Astrocyte (in vitro differentiated cells and primary cell): ENCODE measurements at regions not wholly inside any gene's neighbourhood (a gene's known extent, or its start where the extent isn't known, plus 50 kb on each side); places are given as distances from the start of the nearest gene placed in this dataset.

Experiments
- DNase-seq: peaks from one replicate; pipeline ENCODE4 v3.0.0-alpha.2; 2010; ENCODE audit warnings: low read depth
- FAIRE-seq: peaks from 2 replicates; lab custom pipeline; 2011; peaks lifted over from hg19 to GRCh38; lab: Jason Lieb, UNC
- H2AFZ ChIP-seq: 2 replicates; pipeline ENCODE4 v1.6.0; 2012; ENCODE audit warnings: low read depth, low read length, inconsistent platforms
- H3K27ac ChIP-seq: 2 replicates; pipeline ENCODE4 v1.5.1; 2011; ENCODE audit warnings: low read depth, low read length, inconsistent platforms
- H3K27me3 ChIP-seq: 2 replicates; pipeline ENCODE4 v1.6.0; 2011; ENCODE audit warnings: low read length, inconsistent platforms; ENCODE audit not compliant: insufficient read depth
- H3K36me3 ChIP-seq: 2 replicates; pipeline ENCODE4 v1.5.1; 2011; ENCODE audit warnings: low read length, inconsistent platforms; ENCODE audit not compliant: insufficient read depth
- H3K4me1 ChIP-seq: 2 replicates; pipeline ENCODE4 v1.5.1; 2011; ENCODE audit warnings: low read length, inconsistent platforms; ENCODE audit not compliant: insufficient read depth
- H3K4me2 ChIP-seq: 2 replicates; pipeline ENCODE4 v1.6.0; 2012; ENCODE audit warnings: low read length, inconsistent platforms
- H3K4me3 ChIP-seq: 2 replicates; pipeline ENCODE4 v1.5.1; 2011; ENCODE audit warnings: low read depth, mild to moderate bottlenecking, low read length, inconsistent platforms; ENCODE audit not compliant: insufficient read depth
- H3K79me2 ChIP-seq: 2 replicates; pipeline ENCODE4 v1.6.0; 2012; ENCODE audit warnings: mild to moderate bottlenecking, low read length, inconsistent platforms; ENCODE audit not compliant: insufficient read depth
- H3K9ac ChIP-seq: 2 replicates; pipeline ENCODE4 v1.6.0; 2012; ENCODE audit warnings: mild to moderate bottlenecking, low read length, inconsistent platforms
- H3K9me3 ChIP-seq: 2 replicates; pipeline ENCODE4 v1.5.1; 2012; ENCODE audit warnings: low read depth, mild to moderate bottlenecking, low read length, inconsistent platforms; ENCODE audit not compliant: insufficient read depth
- H4K20me1 ChIP-seq: 2 replicates; pipeline ENCODE4 v1.6.0; 2012; ENCODE audit warnings: low read length, inconsistent platforms; ENCODE audit not compliant: insufficient read depth
- H3K27ac Mint-ChIP-seq: one replicate; pipeline ENCODE4 v1.8.0; 2021; ENCODE audit warnings: mild to moderate bottlenecking, mixed read lengths; ENCODE audit not compliant: unreplicated experiment
- H3K27me3 Mint-ChIP-seq: one replicate; pipeline ENCODE4 v1.8.0; 2021; ENCODE audit warnings: low read depth, mixed read lengths; ENCODE audit not compliant: unreplicated experiment
- H3K36me3 Mint-ChIP-seq: one replicate; pipeline ENCODE4 v1.8.0; 2021; ENCODE audit warnings: low read depth, mixed read lengths; ENCODE audit not compliant: unreplicated experiment
- H3K4me1 Mint-ChIP-seq: one replicate; pipeline ENCODE4 v1.8.0; 2021; ENCODE audit warnings: low read depth, mixed read lengths; ENCODE audit not compliant: unreplicated experiment
- H3K4me3 Mint-ChIP-seq: one replicate; pipeline ENCODE4 v1.8.0; 2021; ENCODE audit warnings: mild to moderate bottlenecking, moderate library complexity, mixed read lengths; ENCODE audit not compliant: unreplicated experiment
- H3K9me3 Mint-ChIP-seq: one replicate; pipeline ENCODE4 v1.8.0; 2021; ENCODE audit warnings: mild to moderate bottlenecking, mixed read lengths; ENCODE audit not compliant: unreplicated experiment
- CTCF ChIP-seq: IDR thresholded peaks from 2 replicates; pipeline ENCODE4 v1.5.1; 2011; ENCODE audit warnings: low read depth, mild to moderate bottlenecking, inconsistent platforms, low read length, moderate library complexity; ENCODE audit not compliant: insufficient read depth
- EZH2 ChIP-seq: IDR thresholded peaks from 2 replicates; pipeline ENCODE4 v1.6.1; 2012; ENCODE audit warnings: mild to moderate bottlenecking, low read length, inconsistent platforms; ENCODE audit not compliant: insufficient read depth

GRCh38 chr7:13542451-13542850 lies 447.0 kb downstream of the ETV1 start:
- H3K36me3 Mint-ChIP-seq: no peaks in the 10 kb centered on the region
- no peak overlapping the region for H3K4me3 Mint-ChIP-seq
- no peak overlapping the region for H3K27ac Mint-ChIP-seq
- DNase-seq (no peak), FAIRE-seq (no peak)
- Histone ChIP-seq H3K36me3 (no peaks in the 10 kb centered on the region), H3K4me2 (no peak overlapping the region), H3K9me3 (no peaks in the 10 kb centered on the region), H3K9ac (no peak overlapping the region), H3K4me3 (no peak overlapping the region), H4K20me1 (no peaks in the 10 kb centered on the region), H3K27ac (no peak overlapping the region), H3K4me1 (no peaks in the 10 kb centered on the region), H2AFZ (no peak overlapping the region), H3K27me3 (no peaks in the 10 kb centered on the region), H3K79me2 (no peaks in the 10 kb centered on the region)
- no peaks in the 10 kb centered on the region for H3K27me3 Mint-ChIP-seq
- peaks cover 2% of the 10 kb centered on the region for H3K4me1 Mint-ChIP-seq
- TF ChIP-seq CTCF: no peak
- TF ChIP-seq EZH2: no peak
- no peaks in the 10 kb centered on the region for H3K9me3 Mint-ChIP-seq

GRCh38 chr7:13551503-13551902 lies 438.0 kb downstream of the ETV1 start:
- no peak overlapping the region for H3K4me3 ChIP-seq
- no peak overlapping the region for H3K27ac ChIP-seq
- H3K4me3 Mint-ChIP-seq: no peak overlapping the region
- H3K27me3 Mint-ChIP-seq: no peaks in the 10 kb centered on the region
- peaks cover 3% of the 10 kb centered on the region for H3K4me1 Mint-ChIP-seq
- H3K4me1 ChIP-seq: no peaks in the 10 kb centered on the region
- H2AFZ ChIP-seq: no peak overlapping the region
- H3K79me2 ChIP-seq: no peaks in the 10 kb centered on the region
- no peak overlapping the region for H3K9ac ChIP-seq
- H3K36me3 ChIP-seq: no peaks in the 10 kb centered on the region
- no peaks in the 10 kb centered on the region for H3K9me3 ChIP-seq
- H3K9me3 Mint-ChIP-seq: no peaks in the 10 kb centered on the region
- H3K4me2 ChIP-seq: no peak overlapping the region
- TF ChIP-seq EZH2 (no peak), CTCF (no peak)
- no peaks in the 10 kb centered on the region for H3K27me3 ChIP-seq
- H4K20me1 ChIP-seq: no peaks in the 10 kb centered on the region
- no peak overlapping the region for H3K27ac Mint-ChIP-seq
- FAIRE-seq (no peak), DNase-seq (peak; percentile 52)
- no peaks in the 10 kb centered on the region for H3K36me3 Mint-ChIP-seq

- H3K4me1 ChIP-seq: no peaks in the 10 kb centered on the region
- no peak overlapping the region for H3K4me3 ChIP-seq
- FAIRE-seq (no peak), DNase-seq (peak; percentile 55)
- no peak for TF ChIP-seq EZH2
- TF ChIP-seq CTCF: no peak
- Mint-ChIP-seq H3K4me1 (peaks cover 7% of the 10 kb centered on the region), H3K27me3 (no peaks in the 10 kb centered on the region), H3K9me3 (no peaks in the 10 kb centered on the region), H3K4me3 (no peak overlapping the region), H3K27ac (peak overlapping the region; percentile 92), H3K36me3 (no peaks in the 10 kb centered on the region)
- no peak overlapping the region for H2AFZ ChIP-seq
- H3K27me3 ChIP-seq: no peaks in the 10 kb centered on the region
- no peak overlapping the region for H3K27ac ChIP-seq
- no peaks in the 10 kb centered on the region for H4K20me1 ChIP-seq
- no peak overlapping the region for H3K4me2 ChIP-seq
- no peaks in the 10 kb centered on the region for H3K79me2 ChIP-seq
- H3K9me3 ChIP-seq: no peaks in the 10 kb centered on the region
- H3K36me3 ChIP-seq: no peaks in the 10 kb centered on the region
- H3K9ac ChIP-seq: no peak overlapping the region
Measured at GRCh38 chr7:13560441-13560840, 429.0 kb downstream of the ETV1 start.
